ENCODE measurements at regions not wholly inside any gene's neighbourhood (a gene's known extent, or its start where the extent isn't known, plus 50 kb on each side); places are given as distances from the start of the nearest gene placed in this dataset.

GRCh38 chr6:148169706-148170105, 172.9 kb upstream of the SASH1 start:
- Histone ChIP-seq H3K27ac (no peak overlapping the region), H3K4me2 (no peak overlapping the region), H3K4me3 (no peak overlapping the region), H3K9me3 (no peaks in the 10 kb centered on the region), H3K4me1 (no peaks in the 10 kb centered on the region)
- TF ChIP-seq ZNF302 (CRISPR knock-in tag; IDR thresholded peaks at IDR 0.05) (no peak), TP53 (CRISPR knock-in tag; IDR thresholded peaks at IDR 0.05) (no peak), SMC3 (IDR thresholded peaks at IDR 0.05) (no peak), PHF8 (IDR thresholded peaks at IDR 0.05; ENCODE audit: borderline replicate concordance, low read depth) (no peak), HOXA7 (CRISPR knock-in tag; IDR thresholded peaks at IDR 0.05) (no peak), JUN (IDR thresholded peaks at IDR 0.05) (no peak), NPAS2 (CRISPR knock-in tag; IDR thresholded peaks at IDR 0.05; ENCODE audit: borderline replicate concordance) (no peak), CHD2 (IDR thresholded peaks at IDR 0.05; ENCODE audit: low read length, partially characterized antibody) (no peak), ELK1 (IDR thresholded peaks at IDR 0.05; ENCODE audit: low read depth, low read length) (no peak), USF2 (IDR thresholded peaks at IDR 0.05) (no peak), POLR2A (IDR thresholded peaks at IDR 0.05; ENCODE audit: low read length) (no peak), FOXS1 (CRISPR knock-in tag; IDR thresholded peaks at IDR 0.05) (no peak), EHMT2 (IDR thresholded peaks at IDR 0.05; ENCODE audit: low read depth) (no peak), MAFK (IDR thresholded peaks at IDR 0.05; ENCODE audit: partially characterized antibody) (no peak), HEYL (CRISPR knock-in tag; IDR thresholded peaks at IDR 0.05) (no peak), ATOH8 (CRISPR knock-in tag; IDR thresholded peaks at IDR 0.05; ENCODE audit: low read depth) (no peak)
- FAIRE-seq (no peak), DNase-seq (ENCODE audit: low read depth in 1 of 2, low spot score in 1 of 2) (no peak), ATAC-seq (no peak)
- ChIA-PET POLR2A (no interaction called here), CTCF (interaction anchor here (1.2 to 3.5 kb wide), 3 partner anchors 8 to 664 kb away, joined by 3 to 20 read pairs (median 4); no protein-coding TSS in a partner anchor)
- WGBS (ENCODE audit: missing lambda C conversion rate): 68% methylated on average over 8 of the region's 8 CpGs

- FAIRE-seq: no peak
- H3K9me3 ChIP-seq: no peaks in the 10 kb centered on the region
Measured at GRCh38 chr6:148170286-148170685, 172.4 kb upstream of the SASH1 start.

More at GRCh38 chr6:148170286-148170685, 172.4 kb upstream of the SASH1 start:
- WGBS (ENCODE audit: missing lambda C conversion rate): 77% methylated on average over 1 of the region's 1 CpG
- Histone ChIP-seq H3K4me2 (no peak overlapping the region), H3K4me3 (no peak overlapping the region), H3K27ac (no peak overlapping the region), H3K4me1 (no peaks in the 10 kb centered on the region)
- no peak for DNase-seq (ENCODE audit: low read depth in 1 of 2, low spot score in 1 of 2)
- ATAC-seq: no peak
- ChIA-PET CTCF (interaction anchor here (1.1 to 3.5 kb wide), 2 partner anchors 294 to 663 kb away, joined by 3 to 20 read pairs; no protein-coding TSS in a partner anchor), POLR2A (no interaction called here)
- no peak for TF ChIP-seq HDAC2 (IDR thresholded peaks at IDR 0.05)
- no peak for TF ChIP-seq SREBF2 (IDR thresholded peaks at IDR 0.05)
- TF ChIP-seq HOXB5 (CRISPR knock-in tag; IDR thresholded peaks at IDR 0.05): no peak
- no peak for TF ChIP-seq FOSB (CRISPR knock-in tag; IDR thresholded peaks at IDR 0.05)
- TF ChIP-seq BCL3 (IDR thresholded peaks at IDR 0.05): no peak
- TF ChIP-seq ZSCAN20 (CRISPR knock-in tag; IDR thresholded peaks at IDR 0.05): no peak
- no peak for TF ChIP-seq NPAS2 (CRISPR knock-in tag; IDR thresholded peaks at IDR 0.05; ENCODE audit: borderline replicate concordance)
- no peak for TF ChIP-seq KDM1A (IDR thresholded peaks at IDR 0.05; ENCODE audit: low read depth)
- TF ChIP-seq POLR2AphosphoS2 (conservative IDR thresholded peaks at IDR 0.05; ENCODE audit: low read length): no peak
